ENCODE measurements at regions not wholly inside any gene's neighbourhood (a gene's known extent, or its start where the extent isn't known, plus 50 kb on each side); places are given as distances from the start of the nearest gene placed in this dataset.

GRCh38 chr6:132190815-132191175, 210.5 kb downstream of the MOXD1 start:
- Histone ChIP-seq H3K9ac (ENCODE audit: control insufficient read depth, insufficient read depth, low read length) (no peak overlapping the region), H3K27me3 (replicated peaks in 1 of 2; ENCODE audit: control insufficient read depth in 2 of 2, insufficient read depth in 2 of 2, low read length in 1 of 2) (no peaks in the 10 kb centered on the region), H3K4me2 (ENCODE audit: control insufficient read depth, insufficient read depth) (no peak overlapping the region), H3K27ac (ENCODE audit: control insufficient read depth, insufficient read depth) (no peak overlapping the region), H3K4me3 (no peak overlapping the region), H2AFZ (ENCODE audit: control insufficient read depth, low read depth, low read length) (no peak overlapping the region), H3K4me1 (ENCODE audit: control insufficient read depth, insufficient read depth, low read length) (no peaks in the 10 kb centered on the region), H3K9me3 (replicated peaks; ENCODE audit: control insufficient read depth, insufficient read depth, low read length) (no peaks in the 10 kb centered on the region), H3K79me2 (ENCODE audit: control insufficient read depth, insufficient read depth, low read length) (no peaks in the 10 kb centered on the region), H3K36me3 (ENCODE audit: control insufficient read depth in 2 of 2, insufficient read depth in 2 of 2, low read length in 1 of 2) (no peaks in the 10 kb centered on the region), H4K20me1 (ENCODE audit: control insufficient read depth, insufficient read depth) (no peaks in the 10 kb centered on the region)
- in situ Hi-C loops (cut with MboI) (no loop called here), intact Hi-C loops (cut with micrococcal nuclease; ENCODE audit: unreplicated experiment) (no loop called here)
- 23% methylated on average over 3 of the region's 3 CpGs for whole genome bisulfite sequencing (ENCODE audit: insufficient coverage, insufficient replicate concordance, low lambda C conversion rate, missing lambda C conversion rate)
- ChIA-PET CTCF (no interaction called here), RAD21 (ENCODE audit: unreplicated experiment) (no interaction called here), SMC1A (ENCODE audit: uncharacterized antibody, unreplicated experiment) (no interaction called here), POLR2A (no interaction called here)
- DNase-seq (ENCODE audit: low read depth, low spot score): no peak
- FAIRE-seq: no peak
- BruUV-seq (replicated peaks): no TSS peak
- no peak for ATAC-seq
- no peak for TF ChIP-seq ZNF217 (IDR thresholded peaks at IDR 0.05)
- no peak for TF ChIP-seq CUX1 (IDR thresholded peaks at IDR 0.05; ENCODE audit: insufficient replicate concordance, low read depth, low read length)
- no peak for TF ChIP-seq SMC3 (IDR thresholded peaks at IDR 0.05; ENCODE audit: borderline replicate concordance, low read length)
- TF ChIP-seq MEF2A (IDR thresholded peaks at IDR 0.05; ENCODE audit: insufficient read depth, low read depth, low read length): no peak
- no peak for TF ChIP-seq BCL11A (IDR thresholded peaks at IDR 0.05; ENCODE audit: low read depth, low read length)
- no peak for TF ChIP-seq ZBTB11 (CRISPR knock-in tag; IDR thresholded peaks at IDR 0.05)
- no peak for TF ChIP-seq ZBED1 (IDR thresholded peaks at IDR 0.05; ENCODE audit: borderline replicate concordance)
- TF ChIP-seq CBFB (IDR thresholded peaks at IDR 0.05; ENCODE audit: low read depth): no peak
- TF ChIP-seq SIN3A (IDR thresholded peaks at IDR 0.05; ENCODE audit: low read depth, low read length): no peak
- no peak for TF ChIP-seq ZNF384 (IDR thresholded peaks at IDR 0.05; ENCODE audit: borderline replicate concordance, low read depth, low read length)
- no peak for TF ChIP-seq E2F8 (IDR thresholded peaks at IDR 0.05; ENCODE audit: low read depth, partially characterized antibody)
- TF ChIP-seq USF2 (IDR thresholded peaks at IDR 0.05; ENCODE audit: borderline replicate concordance, low read depth, low read length): no peak

All from GM12878 (cell line).